Colonic mucosa (tissue), 4 donors: ENCODE measurements at regions not wholly inside any gene's neighbourhood (a gene's known extent, or its start where the extent isn't known, plus 50 kb on each side); places are given as distances from the start of the nearest gene placed in this dataset.

Experiments
- DNase-seq: peaks from one replicate; pipeline ENCODE4 v3.0.0-alpha.2; 2020
- H3K27ac ChIP-seq: fragments of 200-600 bp; one replicate; pipeline ENCODE4 v1.8.0; 2021
- H3K27me3 ChIP-seq: fragments of 200-600 bp; one replicate; pipeline ENCODE4 v1.8.0; 2021
- H3K36me3 ChIP-seq: fragments of 200-600 bp; one replicate; pipeline ENCODE4 v1.8.0; 2021
- H3K4me1 ChIP-seq: fragments of 200-600 bp; one replicate; pipeline ENCODE4 v1.8.0; 2021; ENCODE audit warnings: mild to moderate bottlenecking
- H3K4me3 ChIP-seq: fragments of 200-600 bp; one replicate; pipeline ENCODE4 v1.8.0; 2021
- H3K9ac ChIP-seq, 2 donors: one replicate each; pipeline ENCODE4 v1.7.0; 2013; ENCODE audit warnings: control low read depth in 2 of 2, low read depth in 2 of 2, low read length in 2 of 2
- H3K9me3 ChIP-seq: fragments of 200-600 bp; one replicate; pipeline ENCODE4 v1.8.0; 2021
- CTCF ChIP-seq: fragments of 200-600 bp; IDR thresholded peaks from one replicate; pipeline ENCODE4 v1.8.0; 2022; ENCODE audit warnings: antibody characterized with exemption, mild to moderate bottlenecking
- intact Hi-C: fragments of 100-400 bp; cut with DNase I; formaldehyde crosslinking; loops from one replicate; pipeline ENCODE4 v1.14.1; 2022
- donor health status: healthy.
- donor health status: DM: no; HTN: no; CAD: no.
- donor health status: DM: no; HTN: no; CAD: no.

- Histone ChIP-seq H3K27me3 (no peaks in the 10 kb centered on the region), H3K9ac (no peak overlapping the region), H3K27ac (no peak overlapping the region), H3K9me3 (no peaks in the 10 kb centered on the region), H3K36me3 (no peaks in the 10 kb centered on the region), H3K4me1 (no peaks in the 10 kb centered on the region), H3K4me3 (no peak overlapping the region)
- intact Hi-C loops = loop anchor here (5.0 to 10.0 kb wide), 2 partner anchors 311 to 728 kb away; no protein-coding TSS in a partner anchor
- no peak for TF ChIP-seq CTCF
- no peak for DNase-seq
Observed at GRCh38 chr12:97305651-97306050, 157.0 kb upstream of the RMST start.

GRCh38 chr12:97306147-97306546 is 156.5 kb upstream of the RMST start:
- intact Hi-C loops = loop anchor here (5.0 to 10.0 kb wide), 2 partner anchors 311 to 729 kb away; no protein-coding TSS in a partner anchor
- no peak overlapping the region for H3K27ac ChIP-seq
- H3K9ac ChIP-seq = no peak overlapping the region
- H3K27me3 ChIP-seq = no peaks in the 10 kb centered on the region
- no peak overlapping the region for H3K4me3 ChIP-seq
- H3K36me3 ChIP-seq = no peaks in the 10 kb centered on the region
- H3K9me3 ChIP-seq = no peaks in the 10 kb centered on the region
- no peaks in the 10 kb centered on the region for H3K4me1 ChIP-seq
- TF ChIP-seq CTCF = no peak
- DNase-seq = no peak

DNA sequence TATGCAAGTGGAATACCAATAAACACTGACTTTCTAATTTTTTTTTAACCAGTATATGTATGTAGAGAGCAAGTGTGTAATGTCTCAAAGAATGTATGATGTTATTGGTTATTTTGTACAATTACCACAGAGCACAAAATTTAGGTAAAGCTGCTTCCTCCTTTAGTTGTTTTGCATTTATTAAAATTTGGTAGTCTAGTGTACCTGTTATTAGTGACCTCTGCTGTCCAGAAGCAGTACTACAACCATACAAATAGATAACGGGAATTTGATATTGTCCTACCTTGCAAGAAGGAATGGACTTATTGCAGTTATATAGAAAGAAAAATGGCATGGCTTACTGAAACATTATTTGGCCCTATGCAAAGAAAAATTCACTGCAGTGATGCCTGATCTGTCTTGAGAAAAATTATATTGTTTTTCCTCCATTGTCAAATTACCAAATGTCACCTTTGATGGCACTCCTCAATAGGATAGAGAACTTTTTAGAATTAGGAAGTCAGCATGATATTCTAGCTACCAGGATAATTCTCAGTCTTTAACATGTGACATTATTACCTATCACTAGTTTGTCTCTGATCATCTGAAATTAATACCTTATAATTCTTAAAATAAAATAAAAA is 153.9 kb upstream of the RMST start:
- TF ChIP-seq CTCF = peak; percentile 72
- Histone ChIP-seq H3K27ac (no peak overlapping the region), H3K36me3 (no peaks in the 10 kb centered on the region), H3K9me3 (no peaks in the 10 kb centered on the region), H3K4me1 (no peaks in the 10 kb centered on the region), H3K27me3 (no peaks in the 10 kb centered on the region), H3K4me3 (no peak overlapping the region), H3K9ac (no peak overlapping the region)
- intact Hi-C loops = loop anchor here (5.0 to 10.0 kb wide), 2 partner anchors 314 to 731 kb away; no protein-coding TSS in a partner anchor
- no peak for DNase-seq

DNA sequence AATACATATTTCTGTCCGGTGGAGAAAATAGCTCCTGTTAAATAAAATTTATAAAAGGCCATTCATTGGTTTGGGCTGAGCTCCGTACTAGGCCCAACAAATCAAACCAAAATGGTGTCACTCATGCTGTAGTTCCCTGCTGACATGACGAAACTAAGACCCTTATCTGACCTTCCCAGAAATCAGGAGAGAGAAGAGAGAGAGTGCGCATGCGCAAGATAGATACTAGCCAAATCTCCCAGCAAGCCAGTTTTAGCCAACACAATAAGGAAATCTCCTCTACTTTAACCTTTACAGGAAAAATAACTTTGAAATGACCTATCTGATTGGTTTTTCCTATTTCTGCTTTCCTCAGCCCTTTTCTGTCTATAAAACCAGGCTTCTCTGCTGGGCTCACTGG is 152.7 kb upstream of the RMST start:
- no peak for TF ChIP-seq CTCF
- Histone ChIP-seq H3K4me1 (no peaks in the 10 kb centered on the region), H3K4me3 (no peak overlapping the region), H3K36me3 (no peaks in the 10 kb centered on the region), H3K9ac (no peak overlapping the region), H3K27ac (no peak overlapping the region), H3K9me3 (no peaks in the 10 kb centered on the region), H3K27me3 (no peaks in the 10 kb centered on the region)
- no peak for DNase-seq
- intact Hi-C loops = loop anchor here (5.0 to 10.0 kb wide), 2 partner anchors 315 to 733 kb away; no protein-coding TSS in a partner anchor

DNA sequence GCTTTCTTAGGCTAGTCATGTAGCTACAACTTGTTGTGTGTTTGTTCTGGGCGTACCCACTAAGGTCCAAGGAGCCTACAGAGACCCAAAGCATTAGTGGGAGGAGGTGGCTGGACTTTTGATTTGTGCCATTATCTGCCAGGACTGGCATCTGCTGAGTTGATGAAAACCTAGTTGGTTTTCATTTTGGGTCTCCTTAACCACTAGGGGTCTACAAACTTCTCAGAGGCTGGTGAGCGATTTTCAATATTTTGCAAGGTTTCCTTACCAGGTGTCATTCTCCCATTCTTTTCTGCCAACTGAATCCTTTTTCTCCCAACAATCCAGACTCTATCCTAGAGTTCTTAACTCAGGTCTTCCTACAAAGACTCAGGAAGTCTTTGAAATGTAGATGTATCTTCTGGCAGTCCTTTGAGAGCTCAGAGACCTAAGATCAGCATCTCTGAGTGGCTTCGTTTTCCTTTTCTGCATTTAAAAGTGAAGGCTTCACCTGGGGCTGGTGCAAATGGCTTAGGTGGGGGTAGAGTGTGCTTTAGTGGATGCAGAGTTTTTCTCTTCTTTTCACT is 150.0 kb upstream of the RMST start:
- H3K9ac ChIP-seq = no peak overlapping the region
- H3K27me3 ChIP-seq = no peaks in the 10 kb centered on the region
- TF ChIP-seq CTCF = no peak
- no peaks in the 10 kb centered on the region for H3K4me1 ChIP-seq
- H3K4me3 ChIP-seq = no peak overlapping the region
- intact Hi-C loops = no loop called here
- no peaks in the 10 kb centered on the region for H3K36me3 ChIP-seq
- H3K27ac ChIP-seq = no peak overlapping the region
- DNase-seq = no peak
- no peaks in the 10 kb centered on the region for H3K9me3 ChIP-seq
